ENCODE measurements at regions not wholly inside any gene's neighbourhood (a gene's known extent, or its start where the extent isn't known, plus 50 kb on each side); places are given as distances from the start of the nearest gene placed in this dataset.

DNA sequence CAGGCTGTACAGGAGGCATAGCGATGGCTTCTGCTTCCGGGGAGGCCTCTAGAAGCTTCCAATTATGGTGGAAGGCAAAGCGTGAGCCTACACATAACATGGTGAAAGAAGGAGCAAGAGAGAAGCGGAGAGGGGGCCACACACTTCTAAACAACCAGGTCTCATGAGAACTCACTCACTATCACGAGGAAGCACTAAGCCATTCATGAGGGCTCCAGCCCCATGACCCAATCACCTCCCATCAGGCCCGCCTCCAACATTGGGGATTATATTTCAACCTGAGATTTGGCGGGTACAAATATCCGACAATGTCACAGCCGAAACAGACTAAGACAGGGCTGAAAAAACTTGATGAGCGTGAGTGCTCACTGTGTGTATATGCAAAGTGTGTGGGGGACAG lies 89.3 kb upstream of the CNIH3 start:
- TF ChIP-seq, protein P1, sequence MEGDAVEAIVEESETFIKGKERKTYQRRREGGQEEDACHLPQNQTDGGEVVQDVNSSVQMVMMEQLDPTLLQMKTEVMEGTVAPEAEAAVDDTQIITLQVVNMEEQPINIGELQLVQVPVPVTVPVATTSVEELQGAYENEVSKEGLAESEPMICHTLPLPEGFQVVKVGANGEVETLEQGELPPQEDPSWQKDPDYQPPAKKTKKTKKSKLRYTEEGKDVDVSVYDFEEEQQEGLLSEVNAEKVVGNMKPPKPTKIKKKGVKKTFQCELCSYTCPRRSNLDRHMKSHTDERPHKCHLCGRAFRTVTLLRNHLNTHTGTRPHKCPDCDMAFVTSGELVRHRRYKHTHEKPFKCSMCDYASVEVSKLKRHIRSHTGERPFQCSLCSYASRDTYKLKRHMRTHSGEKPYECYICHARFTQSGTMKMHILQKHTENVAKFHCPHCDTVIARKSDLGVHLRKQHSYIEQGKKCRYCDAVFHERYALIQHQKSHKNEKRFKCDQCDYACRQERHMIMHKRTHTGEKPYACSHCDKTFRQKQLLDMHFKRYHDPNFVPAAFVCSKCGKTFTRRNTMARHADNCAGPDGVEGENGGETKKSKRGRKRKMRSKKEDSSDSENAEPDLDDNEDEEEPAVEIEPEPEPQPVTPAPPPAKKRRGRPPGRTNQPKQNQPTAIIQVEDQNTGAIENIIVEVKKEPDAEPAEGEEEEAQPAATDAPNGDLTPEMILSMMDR (IDR thresholded peaks at IDR 0.05) = no peak
- no peak for TF ChIP-seq POLR2A (IDR thresholded peaks at IDR 0.05)
